Breast epithelium (tissue), 4 donors: ENCODE measurements at regions not wholly inside any gene's neighbourhood (a gene's known extent, or its start where the extent isn't known, plus 50 kb on each side); places are given as distances from the start of the nearest gene placed in this dataset.

Experiments used
- DNase-seq, 2 donors: peaks; one replicate each; pipeline ENCODE4 v3.0.0-alpha.2; 2019; ENCODE audit warnings: low spot score in 2 of 2
- H3K27ac ChIP-seq, 2 donors: fragments of 200-600 bp; sonication (generic) in 1 of 2; one replicate each; pipeline ENCODE4 v1.5.1; 2016 to 2019; ENCODE audit warnings: mild to moderate bottlenecking in 1 of 2
- H3K27me3 ChIP-seq, 2 donors: fragments of 200-600 bp; sonication (generic) in 1 of 2; one replicate each; pipeline versions ENCODE4 v1.5.1 to v1.6.0; 2017 to 2019; ENCODE audit warnings: control low read depth in 1 of 2, mild to moderate bottlenecking in 1 of 2
- H3K36me3 ChIP-seq: fragments of 200-600 bp; one replicate; pipeline ENCODE4 v1.5.1; 2019
- H3K4me1 ChIP-seq, 2 donors: fragments of 200-600 bp; sonication (generic); one replicate each; pipeline ENCODE4 v1.5.1; 2016 to 2019; ENCODE audit warnings: control low read depth in 1 of 2
- H3K4me3 ChIP-seq, 3 donors: fragments of 200-600 bp; sonication (generic); 1 replicate in 2 of 3; 2 replicates in 1 of 3; pipeline ENCODE4 v1.5.1; 2016 to 2019; ENCODE audit warnings: mild to moderate bottlenecking in 3 of 3, moderate library complexity in 2 of 3
- H3K9me3 ChIP-seq, 2 donors: fragments of 200-600 bp; sonication (generic) in 1 of 2; one replicate each; pipeline ENCODE4 v1.5.1; 2016 to 2019; ENCODE audit warnings: control low read depth in 1 of 2
- CTCF ChIP-seq, 3 donors: fragments of 450-650 bp; IDR thresholded peaks; one replicate each; pipeline ENCODE4 v1.5.1; 2016 to 2017; ENCODE audit warnings: antibody characterized with exemption in 3 of 3, mild to moderate bottlenecking in 3 of 3, moderate library complexity in 3 of 3
- POLR2A ChIP-seq: fragments of 450-650 bp; IDR thresholded peaks from one replicate; pipeline ENCODE4 v1.6.1; 2016; ENCODE audit warnings: antibody characterized with exemption, mild to moderate bottlenecking, moderate library complexity
- POLR2AphosphoS5 ChIP-seq, 3 donors: sonication (generic); formaldehyde crosslinking; IDR thresholded peaks; one replicate each; pipeline ENCODE4 v1.6.1; 2017; ENCODE audit warnings: antibody characterized with exemption in 3 of 3
- intact Hi-C: fragments of 100-400 bp; cut with DNase I; formaldehyde crosslinking; loops from one replicate; pipeline ENCODE4 v1.15.1; 2023; ENCODE audit warnings: low total_unique reads

- DNase-seq: peak in 1 of 2 donors; percentile 26
- Histone ChIP-seq H3K4me3 (no peak overlapping the region), H3K27me3 (no peaks in the 10 kb centered on the region), H3K9me3 (no peaks in the 10 kb centered on the region), H3K36me3 (no peaks in the 10 kb centered on the region), H3K27ac (no peak overlapping the region), H3K4me1 (no peaks in the 10 kb centered on the region)
- TF ChIP-seq CTCF (IDR thresholded peaks at IDR 0.05) (no peak), POLR2A (no peak), POLR2AphosphoS5 (IDR thresholded peaks at IDR 0.05) (no peak)
- intact Hi-C loops: no loop called here
These were observed 139.3 kb upstream of the ARHGAP5 start for GRCh38 chr14:31937730-31938346.

- TF ChIP-seq CTCF (IDR thresholded peaks at IDR 0.05) (no peak), POLR2A (no peak), POLR2AphosphoS5 (IDR thresholded peaks at IDR 0.05) (no peak)
- H3K27ac ChIP-seq: no peak overlapping the region
- H3K4me3 ChIP-seq: no peak overlapping the region
- H3K4me1 ChIP-seq: no peaks in the 10 kb centered on the region
- no peaks in the 10 kb centered on the region for H3K27me3 ChIP-seq
- intact Hi-C loops: no loop called here
- H3K9me3 ChIP-seq: no peaks in the 10 kb centered on the region
- H3K36me3 ChIP-seq: no peaks in the 10 kb centered on the region
- no peak for DNase-seq
These were observed 137.2 kb upstream of the ARHGAP5 start for GRCh38 chr14:31939934-31940333.

GRCh38 chr14:31941487-31941886 is 135.6 kb upstream of the ARHGAP5 start:
- H3K27me3 ChIP-seq: no peaks in the 10 kb centered on the region
- no peaks in the 10 kb centered on the region for H3K4me1 ChIP-seq
- no peaks in the 10 kb centered on the region for H3K36me3 ChIP-seq
- intact Hi-C loops: no loop called here
- H3K27ac ChIP-seq: no peak overlapping the region
- H3K9me3 ChIP-seq: no peaks in the 10 kb centered on the region
- no peak for TF ChIP-seq CTCF (IDR thresholded peaks at IDR 0.05)
- DNase-seq: no peak
- no peak overlapping the region for H3K4me3 ChIP-seq

GRCh38 chr14:31942166-31942841 is 134.8 kb upstream of the ARHGAP5 start:
- Histone ChIP-seq H3K36me3 (no peaks in the 10 kb centered on the region), H3K4me1 (no peaks in the 10 kb centered on the region), H3K4me3 (no peak overlapping the region), H3K27ac (no peak overlapping the region), H3K27me3 (no peaks in the 10 kb centered on the region), H3K9me3 (no peaks in the 10 kb centered on the region)
- TF ChIP-seq POLR2AphosphoS5 (IDR thresholded peaks at IDR 0.05) (no peak), POLR2A (no peak), CTCF (IDR thresholded peaks at IDR 0.05) (no peak)
- intact Hi-C loops: no loop called here
- no peak for DNase-seq

GRCh38 chr14:31943217-31943799 is 133.8 kb upstream of the ARHGAP5 start:
- TF ChIP-seq POLR2A (no peak), POLR2AphosphoS5 (IDR thresholded peaks at IDR 0.05) (no peak), CTCF (IDR thresholded peaks at IDR 0.05) (no peak)
- DNase-seq: no peak
- no peaks in the 10 kb centered on the region for H3K27me3 ChIP-seq
- intact Hi-C loops: no loop called here
- no peaks in the 10 kb centered on the region for H3K9me3 ChIP-seq
- no peak overlapping the region for H3K4me3 ChIP-seq
- H3K27ac ChIP-seq: no peak overlapping the region
- no peaks in the 10 kb centered on the region for H3K36me3 ChIP-seq
- no peaks in the 10 kb centered on the region for H3K4me1 ChIP-seq
